GM10266 (cell line): ENCODE measurements at regions not wholly inside any gene's neighbourhood (a gene's known extent, or its start where the extent isn't known, plus 50 kb on each side); places are given as distances from the start of the nearest gene placed in this dataset.

Source experiments
- DNase-seq: peaks from one replicate; pipeline ENCODE4 v3.0.0; 2012; ENCODE audit errors: extremely low spot score
- TF ChIP-seq, protein P1 (sequence below): IDR thresholded peaks from 2 replicates; pipeline ENCODE4 v1.5.1; 2012; ENCODE audit warnings: mild to moderate bottlenecking, low read depth; ENCODE audit not compliant: control insufficient read depth, insufficient read depth; ENCODE audit errors: missing control alignments

DNA sequence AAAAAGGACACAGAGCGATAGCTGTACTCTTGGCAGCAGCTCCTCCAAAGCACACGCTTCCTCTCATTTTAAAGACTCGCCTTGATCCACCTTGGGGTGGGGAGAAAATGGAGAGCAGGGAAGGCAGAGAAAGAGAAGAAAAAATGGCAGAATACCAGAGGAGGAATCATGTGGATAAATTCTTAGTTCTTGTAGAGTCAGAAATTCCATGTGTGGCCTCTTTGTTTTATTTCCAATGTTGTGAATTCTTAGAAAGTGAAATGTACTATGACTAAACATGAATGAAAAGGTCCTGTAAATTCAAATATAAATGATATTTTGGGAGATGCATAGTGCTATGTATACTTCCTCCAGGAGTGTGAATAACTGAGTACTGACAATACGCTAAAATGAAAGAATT, 89.7 kb upstream of the SESTD1 start:
- TF ChIP-seq, protein P1, sequence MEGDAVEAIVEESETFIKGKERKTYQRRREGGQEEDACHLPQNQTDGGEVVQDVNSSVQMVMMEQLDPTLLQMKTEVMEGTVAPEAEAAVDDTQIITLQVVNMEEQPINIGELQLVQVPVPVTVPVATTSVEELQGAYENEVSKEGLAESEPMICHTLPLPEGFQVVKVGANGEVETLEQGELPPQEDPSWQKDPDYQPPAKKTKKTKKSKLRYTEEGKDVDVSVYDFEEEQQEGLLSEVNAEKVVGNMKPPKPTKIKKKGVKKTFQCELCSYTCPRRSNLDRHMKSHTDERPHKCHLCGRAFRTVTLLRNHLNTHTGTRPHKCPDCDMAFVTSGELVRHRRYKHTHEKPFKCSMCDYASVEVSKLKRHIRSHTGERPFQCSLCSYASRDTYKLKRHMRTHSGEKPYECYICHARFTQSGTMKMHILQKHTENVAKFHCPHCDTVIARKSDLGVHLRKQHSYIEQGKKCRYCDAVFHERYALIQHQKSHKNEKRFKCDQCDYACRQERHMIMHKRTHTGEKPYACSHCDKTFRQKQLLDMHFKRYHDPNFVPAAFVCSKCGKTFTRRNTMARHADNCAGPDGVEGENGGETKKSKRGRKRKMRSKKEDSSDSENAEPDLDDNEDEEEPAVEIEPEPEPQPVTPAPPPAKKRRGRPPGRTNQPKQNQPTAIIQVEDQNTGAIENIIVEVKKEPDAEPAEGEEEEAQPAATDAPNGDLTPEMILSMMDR = no peak
- no peak for DNase-seq

GRCh38 chr2:179352181-179352580, 87.5 kb upstream of the SESTD1 start:
- DNase-seq = no peak
- TF ChIP-seq, protein P1 = no peak

- TF ChIP-seq, protein P1 = no peak
- no peak for DNase-seq
Measured at GRCh38 chr2:179351057-179351456, 86.4 kb upstream of the SESTD1 start.

GRCh38 chr2:179349670-179350303, 85.2 kb upstream of the SESTD1 start:
- TF ChIP-seq, protein P1 = no peak
- no peak for DNase-seq

GRCh38 chr2:179348906-179349305, 84.3 kb upstream of the SESTD1 start:
- TF ChIP-seq, protein P1 = no peak
- no peak for DNase-seq

GRCh38 chr2:179344970-179345369, 80.3 kb upstream of the SESTD1 start:
- TF ChIP-seq, protein P1 = no peak
- DNase-seq = no peak

DNA sequence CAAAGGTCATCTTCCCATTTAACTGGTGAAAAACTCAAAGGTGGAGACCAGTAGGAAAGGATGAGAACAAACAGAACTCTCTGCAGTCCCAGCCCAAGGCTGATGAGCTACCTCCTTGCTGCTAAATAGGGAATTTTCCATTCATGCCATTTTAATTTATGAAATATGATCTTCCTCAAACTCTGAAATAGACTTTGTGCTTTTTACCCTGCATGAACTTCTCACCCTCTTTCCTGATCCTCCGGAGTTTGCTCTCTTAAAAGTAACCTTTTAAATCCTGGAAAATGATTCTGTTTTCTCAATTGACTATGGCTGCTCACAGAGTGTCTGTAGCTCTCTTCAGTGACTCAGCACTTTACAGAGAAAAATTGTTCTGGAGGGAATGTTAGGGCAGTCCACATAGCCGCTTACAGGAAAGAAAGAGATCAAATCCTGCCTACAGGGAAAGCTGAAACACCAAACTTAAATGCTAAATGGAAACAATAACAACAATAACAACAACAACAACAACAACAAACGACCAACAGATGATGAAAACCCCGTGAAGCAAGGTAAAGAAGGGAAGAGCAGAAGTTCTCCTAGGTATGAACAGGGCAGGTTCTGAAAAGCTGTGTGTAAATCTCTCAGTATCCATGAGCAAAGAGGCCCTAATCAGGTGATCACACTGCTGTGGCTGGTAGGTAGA, 79.8 kb upstream of the SESTD1 start:
- TF ChIP-seq, protein P1 = no peak
- no peak for DNase-seq
